ENCODE measurements at regions not wholly inside any gene's neighbourhood (a gene's known extent, or its start where the extent isn't known, plus 50 kb on each side); places are given as distances from the start of the nearest gene placed in this dataset.

- Mint-ChIP-seq H3K4me3 (no peak overlapping the region), H3K36me3 (ENCODE audit: low read depth) (no peaks in the 10 kb centered on the region), H3K27ac (no peak overlapping the region), H3K4me1 (no peaks in the 10 kb centered on the region), H3K27me3 (no peaks in the 10 kb centered on the region)
- no peak for ATAC-seq
- DNase-seq = no peak
- no peaks in the 10 kb centered on the region for H3K9me3 ChIP-seq (ENCODE audit: control insufficient read depth, low read length, poor library complexity, severe bottlenecking)
These were observed 586.3 kb upstream of the MAP3K7 start for GRCh38 chr6:91173186-91173585.

GRCh38 chr6:91171754-91172462 is 585.0 kb upstream of the MAP3K7 start:
- no peaks in the 10 kb centered on the region for H3K36me3 Mint-ChIP-seq (ENCODE audit: low read depth)
- no peaks in the 10 kb centered on the region for H3K27me3 Mint-ChIP-seq
- ATAC-seq (no peak), DNase-seq (no peak)
- H3K4me1 Mint-ChIP-seq = no peaks in the 10 kb centered on the region
- no peak overlapping the region for H3K27ac Mint-ChIP-seq
- H3K9me3 ChIP-seq (ENCODE audit: control insufficient read depth, low read length, poor library complexity, severe bottlenecking) = no peaks in the 10 kb centered on the region
- no peak overlapping the region for H3K4me3 Mint-ChIP-seq

- Mint-ChIP-seq H3K27ac (no peak overlapping the region), H3K36me3 (ENCODE audit: low read depth) (no peaks in the 10 kb centered on the region), H3K4me1 (no peaks in the 10 kb centered on the region), H3K4me3 (no peak overlapping the region), H3K27me3 (no peaks in the 10 kb centered on the region)
- no peaks in the 10 kb centered on the region for H3K9me3 ChIP-seq (ENCODE audit: control insufficient read depth, low read length, poor library complexity, severe bottlenecking)
- no peak for ATAC-seq
- DNase-seq = no peak
These were observed 581.0 kb upstream of the MAP3K7 start for GRCh38 chr6:91167846-91168245.

- Mint-ChIP-seq H3K36me3 (ENCODE audit: low read depth) (no peaks in the 10 kb centered on the region), H3K27ac (no peak overlapping the region)
- no peak for ATAC-seq
These were observed 579.6 kb upstream of the MAP3K7 start for GRCh38 chr6:91166271-91167046.

GRCh38 chr6:91164105-91164504 is 577.2 kb upstream of the MAP3K7 start:
- Mint-ChIP-seq H3K27ac (no peak overlapping the region), H3K36me3 (ENCODE audit: low read depth) (no peaks in the 10 kb centered on the region), H3K4me1 (no peaks in the 10 kb centered on the region), H3K27me3 (peaks cover 6% of the 10 kb centered on the region), H3K4me3 (no peak overlapping the region)
- no peaks in the 10 kb centered on the region for H3K9me3 ChIP-seq (ENCODE audit: control insufficient read depth, low read length, poor library complexity, severe bottlenecking)
- ATAC-seq (no peak), DNase-seq (no peak)

More at GRCh38 chr6:91166271-91167046, 579.6 kb upstream of the MAP3K7 start:
- DNase-seq = no peak
- no peaks in the 10 kb centered on the region for H3K27me3 Mint-ChIP-seq
- H3K9me3 ChIP-seq (ENCODE audit: control insufficient read depth, low read length, poor library complexity, severe bottlenecking) = no peaks in the 10 kb centered on the region
- H3K4me3 Mint-ChIP-seq = no peak overlapping the region
- H3K4me1 Mint-ChIP-seq = no peaks in the 10 kb centered on the region

- Mint-ChIP-seq H3K27me3 (peaks cover 11% of the 10 kb centered on the region), H3K27ac (no peak overlapping the region), H3K36me3 (ENCODE audit: low read depth) (no peaks in the 10 kb centered on the region), H3K4me1 (no peaks in the 10 kb centered on the region), H3K4me3 (no peak overlapping the region)
- no peaks in the 10 kb centered on the region for H3K9me3 ChIP-seq (ENCODE audit: control insufficient read depth, low read length, poor library complexity, severe bottlenecking)
- ATAC-seq = no peak
- no peak for DNase-seq
These were observed 574.4 kb upstream of the MAP3K7 start for GRCh38 chr6:91161246-91161645.

- Mint-ChIP-seq H3K36me3 (ENCODE audit: low read depth) (no peaks in the 10 kb centered on the region), H3K27ac (no peak overlapping the region), H3K4me3 (no peak overlapping the region), H3K4me1 (no peaks in the 10 kb centered on the region), H3K27me3 (peaks cover 11% of the 10 kb centered on the region)
- H3K9me3 ChIP-seq (ENCODE audit: control insufficient read depth, low read length, poor library complexity, severe bottlenecking) = no peaks in the 10 kb centered on the region
- DNase-seq (no peak), ATAC-seq (peak; percentile 35)
These were observed 568.4 kb upstream of the MAP3K7 start for GRCh38 chr6:91155129-91155785.

GRCh38 chr6:91152824-91153223 is 566.0 kb upstream of the MAP3K7 start:
- H3K4me1 Mint-ChIP-seq = no peaks in the 10 kb centered on the region
- ATAC-seq = no peak
- H3K9me3 ChIP-seq (ENCODE audit: control insufficient read depth, low read length, poor library complexity, severe bottlenecking) = no peaks in the 10 kb centered on the region
- no peak overlapping the region for H3K27ac Mint-ChIP-seq
- no peak for DNase-seq
- peaks cover 5% of the 10 kb centered on the region for H3K27me3 Mint-ChIP-seq
- no peaks in the 10 kb centered on the region for H3K36me3 Mint-ChIP-seq (ENCODE audit: low read depth)
- no peak overlapping the region for H3K4me3 Mint-ChIP-seq

GRCh38 chr6:91149956-91150705 is 563.3 kb upstream of the MAP3K7 start:
- ATAC-seq (no peak), DNase-seq (no peak)
- H3K4me3 Mint-ChIP-seq = no peak overlapping the region
- no peaks in the 10 kb centered on the region for H3K36me3 Mint-ChIP-seq (ENCODE audit: low read depth)
- no peaks in the 10 kb centered on the region for H3K4me1 Mint-ChIP-seq
- H3K9me3 ChIP-seq (ENCODE audit: control insufficient read depth, low read length, poor library complexity, severe bottlenecking) = no peaks in the 10 kb centered on the region
- no peak overlapping the region for H3K27ac Mint-ChIP-seq
- H3K27me3 Mint-ChIP-seq = peaks cover 5% of the 10 kb centered on the region

- Mint-ChIP-seq H3K36me3 (ENCODE audit: low read depth) (no peaks in the 10 kb centered on the region), H3K27ac (no peak overlapping the region), H3K4me1 (no peaks in the 10 kb centered on the region), H3K4me3 (no peak overlapping the region), H3K27me3 (peaks cover 5% of the 10 kb centered on the region)
- H3K9me3 ChIP-seq (ENCODE audit: control insufficient read depth, low read length, poor library complexity, severe bottlenecking) = no peaks in the 10 kb centered on the region
- ATAC-seq (no peak), DNase-seq (no peak)
These were observed 562.5 kb upstream of the MAP3K7 start for GRCh38 chr6:91149246-91149955.

- ATAC-seq (no peak), DNase-seq (no peak)
- no peaks in the 10 kb centered on the region for H3K36me3 Mint-ChIP-seq (ENCODE audit: low read depth)
- H3K27me3 Mint-ChIP-seq = peaks cover 10% of the 10 kb centered on the region
- no peak overlapping the region for H3K27ac Mint-ChIP-seq
- H3K9me3 ChIP-seq (ENCODE audit: control insufficient read depth, low read length, poor library complexity, severe bottlenecking) = no peaks in the 10 kb centered on the region
- H3K4me3 Mint-ChIP-seq = no peak overlapping the region
- no peaks in the 10 kb centered on the region for H3K4me1 Mint-ChIP-seq
These were observed 557.3 kb upstream of the MAP3K7 start for GRCh38 chr6:91144126-91144525.

GRCh38 chr6:91142154-91142553 is 555.3 kb upstream of the MAP3K7 start:
- H3K9me3 ChIP-seq (ENCODE audit: control insufficient read depth, low read length, poor library complexity, severe bottlenecking) = no peaks in the 10 kb centered on the region
- no peak overlapping the region for H3K4me3 Mint-ChIP-seq
- H3K27me3 Mint-ChIP-seq = peaks cover 10% of the 10 kb centered on the region
- no peaks in the 10 kb centered on the region for H3K4me1 Mint-ChIP-seq
- DNase-seq (no peak), ATAC-seq (no peak)
- H3K36me3 Mint-ChIP-seq (ENCODE audit: low read depth) = no peaks in the 10 kb centered on the region
- H3K27ac Mint-ChIP-seq = no peak overlapping the region
